GM23338 (cell line): ENCODE measurements at regions not wholly inside any gene's neighbourhood (a gene's known extent, or its start where the extent isn't known, plus 50 kb on each side); places are given as distances from the start of the nearest gene placed in this dataset.
"Not testable (repeated sequence)": the region's sequence is repeated elsewhere in the genome, so short reads cannot be mapped to it uniquely, and the experiment has no call there.

Experiments
- ATAC-seq: fragments of 200-7000 bp; cut with Tn5 transposase; 3 replicates; pipeline ENCODE4 v1.9.1; 2020
- DNase-seq: peaks from one replicate; pipeline ENCODE4 v3.0.0-alpha.2; 2015; ENCODE audit warnings: low spot score
- H2AFZ ChIP-seq: fragments of 200-600 bp; sonication (generic); 2 replicates; pipeline ENCODE4 v1.8.0; 2016; ENCODE audit warnings: antibody characterized with exemption, mild to moderate bottlenecking, moderate library complexity
- H3F3A ChIP-seq: fragments of 200-600 bp; sonication (generic); replicated peaks from 2 replicates; pipeline ENCODE4 v1.8.0; 2017; ENCODE audit warnings: antibody characterized with exemption, mixed run types, low read depth
- H3K27ac ChIP-seq: fragments of 200-600 bp; sonication (generic); 2 replicates; pipeline ENCODE4 v1.6.1; 2016; ENCODE audit warnings: low read depth
- H3K27me3 ChIP-seq: fragments of 200-600 bp; sonication (generic); 2 replicates; pipeline ENCODE4 v1.8.0; 2016; ENCODE audit warnings: mild to moderate bottlenecking, mixed run types, moderate library complexity; ENCODE audit not compliant: insufficient read depth
- H3K36me3 ChIP-seq: fragments of 200-600 bp; sonication (generic); 2 replicates; pipeline ENCODE4 v1.8.0; 2016; ENCODE audit warnings: mild to moderate bottlenecking; ENCODE audit not compliant: insufficient read depth
- H3K4me1 ChIP-seq: fragments of 200-600 bp; sonication (generic); 2 replicates; pipeline ENCODE4 v1.8.0; 2016; ENCODE audit warnings: mild to moderate bottlenecking, moderate library complexity; ENCODE audit not compliant: insufficient read depth
- H3K4me2 ChIP-seq: fragments of 200-600 bp; sonication (generic); 2 replicates; pipeline ENCODE4 v1.7.1; 2017; ENCODE audit warnings: mixed run types
- H3K4me3 ChIP-seq: fragments of 200-600 bp; sonication (generic); 2 replicates; pipeline ENCODE4 v1.6.1; 2016; ENCODE audit warnings: mixed run types
- H3K79me2 ChIP-seq: fragments of 200-600 bp; sonication (generic); replicated peaks from 2 replicates; pipeline ENCODE4 v1.8.0; 2017; ENCODE audit warnings: mild to moderate bottlenecking; ENCODE audit not compliant: insufficient read depth
- H3K9me2 ChIP-seq: fragments of 200-600 bp; sonication (generic); 2 replicates; pipeline ENCODE4 v1.8.0; 2017; ENCODE audit not compliant: insufficient read depth
- H4K20me1 ChIP-seq: fragments of 200-600 bp; sonication (generic); replicated peaks from 2 replicates; pipeline ENCODE4 v1.8.0; 2017; ENCODE audit warnings: mild to moderate bottlenecking; ENCODE audit not compliant: insufficient read depth
- H3K27ac Mint-ChIP-seq: 2 replicates; pipeline ENCODE4 v1.8.0; 2020; ENCODE audit warnings: inconsistent platforms, mild to moderate bottlenecking, moderate library complexity, mixed read lengths
- H3K27me3 Mint-ChIP-seq: 3 replicates; pipeline ENCODE4 v1.8.0; 2022; ENCODE audit warnings: low read depth, mild to moderate bottlenecking, moderate library complexity, mixed read lengths, inconsistent platforms; ENCODE audit not compliant: insufficient read depth, poor library complexity
- H3K36me3 Mint-ChIP-seq: 3 replicates; pipeline ENCODE4 v1.8.0; 2021; ENCODE audit warnings: low read depth, mild to moderate bottlenecking, inconsistent platforms, moderate library complexity, mixed read lengths
- H3K4me1 Mint-ChIP-seq: 3 replicates; pipeline ENCODE4 v1.8.0; 2020; ENCODE audit warnings: mild to moderate bottlenecking, inconsistent platforms, mixed read lengths
- H3K4me3 Mint-ChIP-seq: 3 replicates; pipeline ENCODE4 v1.8.0; 2021; ENCODE audit warnings: moderate library complexity, mild to moderate bottlenecking, inconsistent platforms, mixed read lengths
- H3K9me3 Mint-ChIP-seq: 3 replicates; pipeline ENCODE4 v1.8.0; 2020; ENCODE audit warnings: moderate library complexity, mild to moderate bottlenecking, inconsistent platforms, mixed read lengths
- NANOG ChIP-seq: IDR thresholded peaks from 2 replicates; pipeline ENCODE4 v1.6.1; 2016; ENCODE audit warnings: antibody characterized with exemption, borderline replicate concordance
- REST ChIP-seq: IDR thresholded peaks from one replicate; pipeline ENCODE4 v1.6.1; 2018; ENCODE audit warnings: antibody characterized with exemption; ENCODE audit not compliant: unreplicated experiment

GRCh38 chr10:15921423-15921945, 61.2 kb upstream of the MINDY3 start:
- H3K4me3 ChIP-seq: peak overlapping the region; percentile 23; the same call in 1 of the 2 replicates
- H3F3A ChIP-seq, H2AFZ ChIP-seq, H3K27ac Mint-ChIP-seq, H3K9me2 ChIP-seq, H3K36me3 Mint-ChIP-seq, H4K20me1 ChIP-seq, H3K4me1 ChIP-seq, H3K79me2 ChIP-seq, ATAC-seq, H3K27me3 Mint-ChIP-seq, DNase-seq, H3K36me3 ChIP-seq, H3K27me3 ChIP-seq, H3K4me1 Mint-ChIP-seq, H3K27ac ChIP-seq, H3K4me2 ChIP-seq, H3K4me3 Mint-ChIP-seq: not testable (repeated sequence)
- peaks cover 15% of the 10 kb centered on the region; the same call in 2 of the 3 replicates for H3K9me3 Mint-ChIP-seq

GRCh38 chr10:15931376-15931775, 71.1 kb upstream of the MINDY3 start:
- peaks cover 3% of the 10 kb centered on the region; the same call in 1 of the 3 replicates for H3K36me3 Mint-ChIP-seq
- Histone ChIP-seq H3K4me3 (no peak overlapping the region), H3K4me2 (no peak overlapping the region), H3K79me2 (no peaks in the 10 kb centered on the region), H3F3A (no peaks in the 10 kb centered on the region), H4K20me1 (no peaks in the 10 kb centered on the region), H3K36me3 (no peaks in the 10 kb centered on the region), H3K27ac (no peak overlapping the region), H3K4me1 (no peaks in the 10 kb centered on the region), H3K27me3 (no peaks in the 10 kb centered on the region), H3K9me2 (no peaks in the 10 kb centered on the region), H2AFZ (no peak overlapping the region)
- H3K4me1 Mint-ChIP-seq: no peaks in the 10 kb centered on the region
- ATAC-seq (no peak), DNase-seq (no peak)
- H3K9me3 Mint-ChIP-seq: peaks cover 10% of the 10 kb centered on the region; the same call in 2 of the 3 replicates
- no peak overlapping the region for H3K27ac Mint-ChIP-seq
- H3K27me3 Mint-ChIP-seq: no peaks in the 10 kb centered on the region
- TF ChIP-seq NANOG (no peak), REST (no peak)
- H3K4me3 Mint-ChIP-seq: no peak overlapping the region

GRCh38 chr10:15939543-15939942, 79.2 kb upstream of the MINDY3 start:
- not testable (repeated sequence) for ATAC-seq, DNase-seq, H3K36me3 ChIP-seq, H3K27ac ChIP-seq, H3K79me2 ChIP-seq, H3K4me1 ChIP-seq, H3K27me3 ChIP-seq, H3K36me3 Mint-ChIP-seq, H3K27ac Mint-ChIP-seq, H3K9me2 ChIP-seq, H4K20me1 ChIP-seq, H3K4me3 ChIP-seq, H3K4me1 Mint-ChIP-seq, H3K4me2 ChIP-seq, H3K9me3 Mint-ChIP-seq, H3K4me3 Mint-ChIP-seq, H3K27me3 Mint-ChIP-seq, H3F3A ChIP-seq
- peak overlapping the region; percentile 75 for H2AFZ ChIP-seq
